ENCODE measurements at regions not wholly inside any gene's neighbourhood (a gene's known extent, or its start where the extent isn't known, plus 50 kb on each side); places are given as distances from the start of the nearest gene placed in this dataset.

GRCh38 chr13:69566104-69566716 lies 541.4 kb upstream of the ATXN8OS start:
- Histone ChIP-seq H3K4me1 (no peaks in the 10 kb centered on the region), H3K27ac (no peak overlapping the region), H3K4me3 (no peak overlapping the region), H3K36me3 (no peaks in the 10 kb centered on the region), H3K9me3 (peaks cover 0 to 12% (median 0%) of the 10 kb centered on the region in 11 donors), H3K27me3 (no peaks in the 10 kb centered on the region)
- DNase-seq (no peak), ATAC-seq (no peak)
- 89 to 92% methylated on average over 6 of the region's 6 CpGs for WGBS, 2 donors
- TF ChIP-seq CTCF (IDR thresholded peaks at IDR 0.05) = no peak
- intact Hi-C loops (cut with DNase I) = no loop called here

- no peaks in the 10 kb centered on the region for H3K4me1 ChIP-seq
- H3K36me3 ChIP-seq = no peaks in the 10 kb centered on the region
- no peak overlapping the region for H3K4me3 ChIP-seq
- DNase-seq (no peak), ATAC-seq (no peak)
- no peak overlapping the region for H3K27ac ChIP-seq
- TF ChIP-seq CTCF (IDR thresholded peaks at IDR 0.05) = peak in 1 of 9 donors; percentile 7
- H3K9me3 ChIP-seq = peaks cover 0 to 12% (median 0%) of the 10 kb centered on the region in 11 donors
- WGBS, 2 donors = 52 to 76% methylated on average over 4 of the region's 4 CpGs
- no peaks in the 10 kb centered on the region for H3K27me3 ChIP-seq
- intact Hi-C loops (cut with DNase I) = no loop called here
These were observed 542.3 kb upstream of the ATXN8OS start for GRCh38 chr13:69565334-69565733.

GRCh38 chr13:69556540-69557196 lies 551.0 kb upstream of the ATXN8OS start:
- intact Hi-C loops (cut with DNase I) = no loop called here

GRCh38 chr13:69553976-69554375 lies 553.6 kb upstream of the ATXN8OS start:
- Histone ChIP-seq H3K4me3 (no peak overlapping the region), H3K36me3 (no peaks in the 10 kb centered on the region), H3K27ac (no peak overlapping the region), H3K4me1 (no peaks in the 10 kb centered on the region), H3K27me3 (no peaks in the 10 kb centered on the region), H3K9me3 (peaks cover 0 to 10% (median 0%) of the 10 kb centered on the region in 11 donors)
- intact Hi-C loops (cut with DNase I) = no loop called here
- no peak for TF ChIP-seq CTCF (IDR thresholded peaks at IDR 0.05)
- 52 to 59% methylated on average over 2 of the region's 2 CpGs for WGBS, 2 donors
- DNase-seq = no peak
- ATAC-seq = no peak

More at GRCh38 chr13:69556540-69557196, 551.0 kb upstream of the ATXN8OS start:
- DNase-seq (no peak), ATAC-seq (no peak)
- H3K9me3 ChIP-seq = peaks cover 0 to 15% (median 0%) of the 10 kb centered on the region in 11 donors
- H3K4me1 ChIP-seq = no peaks in the 10 kb centered on the region
- no peaks in the 10 kb centered on the region for H3K36me3 ChIP-seq
- TF ChIP-seq CTCF (IDR thresholded peaks at IDR 0.05) = no peak
- no peaks in the 10 kb centered on the region for H3K27me3 ChIP-seq
- no peak overlapping the region for H3K27ac ChIP-seq
- no peak overlapping the region for H3K4me3 ChIP-seq
- WGBS, 2 donors = 74 to 75% methylated on average over 5 of the region's 5 CpGs

Data from heart right ventricle (tissue), 16 donors.